HEK293 (cell line): ENCODE measurements at regions not wholly inside any gene's neighbourhood (a gene's known extent, or its start where the extent isn't known, plus 50 kb on each side); places are given as distances from the start of the nearest gene placed in this dataset.

Experiments
- CTCF ChIA-PET: fragments of 350-600 bp; formaldehyde crosslinking; extraction: SDS; loops from one replicate; lab custom pipeline; 2021; ENCODE audit warnings: antibody characterized with exemption; lab: Yijun Ruan, JAX
- POLR2A ChIA-PET: fragments of 300-600 bp; formaldehyde crosslinking; extraction: SDS; loops from one replicate; lab custom pipeline; 2020; ENCODE audit warnings: antibody characterized with exemption, inconsistent platforms; lab: Yijun Ruan, JAX
- H3K27ac ChIP-seq: fragments of 200-500 bp; sonication (Bioruptor generic); 2 replicates; pipeline ENCODE4 v1.5.1; 2014; ENCODE audit warnings: low read depth, low read length, control low read depth, inconsistent platforms; ENCODE audit errors: extremely low read depth
- H3K36me3 ChIP-seq, 2 experiments: fragments of 200-500 bp in 1 of 2; sonication (Bioruptor generic) in 1 of 2; 1 replicate in 1 of 2; 2 replicates in 1 of 2; pipeline ENCODE4 v1.5.1; 2014 to 2017; ENCODE audit warnings: inconsistent platforms in 2 of 2, low read length in 2 of 2; ENCODE audit not compliant: control insufficient read depth in 2 of 2, insufficient read depth in 1 of 2
- H3K4me1 ChIP-seq: fragments of 200-500 bp; sonication (Bioruptor generic); 2 replicates; pipeline ENCODE4 v1.5.1; 2014; ENCODE audit warnings: mild to moderate bottlenecking, low read length, inconsistent platforms; ENCODE audit not compliant: control insufficient read depth, insufficient read depth
- H3K4me3 ChIP-seq: 2 replicates; pipeline ENCODE4 v1.5.1; 2011; ENCODE audit warnings: low read depth, mild to moderate bottlenecking, control low read depth, low read length, moderate library complexity
- H3K9me3 ChIP-seq: fragments of 200-500 bp; sonication (Bioruptor generic); 2 replicates; pipeline ENCODE4 v1.5.1; 2014; ENCODE audit warnings: low read depth, low read length, inconsistent platforms; ENCODE audit not compliant: control insufficient read depth, insufficient read depth
- IKZF3 ChIP-seq: fragments of 450-650 bp; IDR thresholded peaks from 2 replicates; pipeline ENCODE4 v1.5.0; 2018; ENCODE audit warnings: missing biosample characterization, mild to moderate bottlenecking, missing genetic modification characterization, moderate library complexity
- MYNN ChIP-seq: fragments of 450-650 bp; formaldehyde crosslinking; IDR thresholded peaks from 2 replicates; pipeline ENCODE4 v1.5.1; 2016; ENCODE audit warnings: missing biosample characterization, missing genetic modification characterization, borderline replicate concordance
- ZNF138 ChIP-seq: fragments of 450-650 bp; formaldehyde crosslinking; IDR thresholded peaks from 2 replicates; pipeline ENCODE4 v1.5.1; 2016; ENCODE audit warnings: missing biosample characterization, missing genetic modification characterization, borderline replicate concordance
- ZNF140 ChIP-seq: fragments of 450-650 bp; formaldehyde crosslinking; IDR thresholded peaks from 2 replicates; pipeline ENCODE4 v1.5.1; 2016; ENCODE audit warnings: missing biosample characterization, missing genetic modification characterization
- ZNF146 ChIP-seq: fragments of 450-650 bp; formaldehyde crosslinking; IDR thresholded peaks from 2 replicates; pipeline ENCODE4 v1.5.1; 2016; ENCODE audit warnings: missing biosample characterization, missing genetic modification characterization
- ZNF169 ChIP-seq: fragments of 450-650 bp; formaldehyde crosslinking; IDR thresholded peaks from 2 replicates; pipeline ENCODE4 v1.5.1; 2016; ENCODE audit warnings: missing biosample characterization, missing genetic modification characterization
- ZNF174 ChIP-seq: fragments of 450-650 bp; formaldehyde crosslinking; IDR thresholded peaks from 2 replicates; pipeline ENCODE4 v1.5.0; 2017; ENCODE audit warnings: missing biosample characterization, mild to moderate bottlenecking, missing genetic modification characterization
- ZNF211 ChIP-seq: fragments of 450-650 bp; formaldehyde crosslinking; IDR thresholded peaks from 2 replicates; pipeline ENCODE4 v1.5.1; 2016; ENCODE audit warnings: low read depth, missing biosample characterization, missing genetic modification characterization
- ZNF292 ChIP-seq: fragments of 450-650 bp; formaldehyde crosslinking; IDR thresholded peaks from 2 replicates; pipeline ENCODE4 v1.5.1; 2016; ENCODE audit warnings: low read depth, missing biosample characterization, missing genetic modification characterization, borderline replicate concordance
- ZNF423 ChIP-seq: fragments of 450-650 bp; formaldehyde crosslinking; IDR thresholded peaks from 2 replicates; pipeline ENCODE4 v1.5.1; 2016; ENCODE audit warnings: missing biosample characterization, missing genetic modification characterization
- ZNF629 ChIP-seq: fragments of 450-650 bp; formaldehyde crosslinking; IDR thresholded peaks from 2 replicates; pipeline ENCODE4 v1.5.1; 2017; ENCODE audit warnings: missing biosample characterization, missing genetic modification characterization
- ZNF664 ChIP-seq: fragments of 450-650 bp; formaldehyde crosslinking; IDR thresholded peaks from 2 replicates; pipeline ENCODE4 v1.5.1; 2016; ENCODE audit warnings: missing biosample characterization, missing genetic modification characterization
- ZNF785 ChIP-seq: fragments of 450-650 bp; formaldehyde crosslinking; IDR thresholded peaks from 2 replicates; pipeline ENCODE4 v1.5.1; 2016; ENCODE audit warnings: missing biosample characterization, missing genetic modification characterization
- TF ChIP-seq, protein P1 (sequence below): fragments of 450-650 bp; formaldehyde crosslinking; IDR thresholded peaks from 2 replicates; pipeline ENCODE4 v1.5.1; 2016; ENCODE audit warnings: missing biosample characterization, missing genetic modification characterization
- TF ChIP-seq, protein P2 (sequence below): fragments of 450-650 bp; formaldehyde crosslinking; IDR thresholded peaks from 2 replicates; pipeline ENCODE4; 2016; ENCODE audit warnings: missing biosample characterization, missing genetic modification characterization
- TF ChIP-seq, protein P3 (sequence below): fragments of 450-650 bp; formaldehyde crosslinking; IDR thresholded peaks from 2 replicates; pipeline ENCODE4 v1.5.1; 2017; ENCODE audit warnings: missing biosample characterization, missing genetic modification characterization
- TF ChIP-seq, protein P4 (sequence below): sonication (generic); formaldehyde crosslinking; IDR thresholded peaks from 2 replicates; pipeline ENCODE4 v1.8.1; 2022; ENCODE audit warnings: mild to moderate bottlenecking, moderate library complexity, missing genetic modification reagents
- TF ChIP-seq, protein P5 (sequence below): fragments of 450-650 bp; formaldehyde crosslinking; IDR thresholded peaks from 2 replicates; pipeline ENCODE4 v1.5.1; 2016; ENCODE audit warnings: missing biosample characterization, missing genetic modification characterization, low read depth
- TF ChIP-seq, protein P6 (sequence below): IDR thresholded peaks from 2 replicates; pipeline ENCODE4 v1.6.1; 2011; ENCODE audit warnings: mild to moderate bottlenecking, low read depth, low read length, borderline replicate concordance

DNA sequence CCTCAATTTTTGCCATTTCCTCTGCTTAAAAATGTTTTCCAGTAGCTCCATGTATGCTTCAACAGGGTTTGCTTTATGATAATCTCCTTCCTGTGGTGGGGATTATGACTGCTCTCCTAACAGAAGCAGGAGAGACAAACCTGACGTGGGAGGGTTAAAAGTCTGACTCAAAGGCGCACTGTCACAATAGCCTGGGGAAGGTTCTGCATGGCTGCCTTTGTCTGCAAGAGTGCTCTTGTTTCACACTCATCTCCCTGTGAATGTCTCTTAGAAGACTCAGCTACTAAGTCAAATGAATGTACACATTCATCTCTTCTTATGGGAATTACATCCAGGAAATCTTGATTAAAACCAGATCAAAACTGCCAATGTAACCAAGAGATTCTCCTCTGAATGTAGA, 90.9 kb upstream of the MTAP start:
- Histone ChIP-seq H3K36me3 (no peaks in the 10 kb centered on the region), H3K27ac (no peak overlapping the region), H3K4me3 (no peak overlapping the region), H3K9me3 (no peaks in the 10 kb centered on the region), H3K4me1 (no peaks in the 10 kb centered on the region)
- TF ChIP-seq ZNF423 (no peak), ZNF146 (tag by site-specific recombination) (no peak), ZNF664 (tag by site-specific recombination) (no peak), ZNF169 (no peak), MYNN (tag by site-specific recombination) (no peak), ZNF174 (tag by site-specific recombination) (no peak), IKZF3 (no peak), ZNF140 (no peak), ZNF211 (tag by site-specific recombination) (no peak), ZNF785 (tag by site-specific recombination) (no peak), ZNF138 (tag by site-specific recombination) (no peak), ZNF629 (no peak), ZNF292 (tag by site-specific recombination) (no peak)
- TF ChIP-seq, protein P1, sequence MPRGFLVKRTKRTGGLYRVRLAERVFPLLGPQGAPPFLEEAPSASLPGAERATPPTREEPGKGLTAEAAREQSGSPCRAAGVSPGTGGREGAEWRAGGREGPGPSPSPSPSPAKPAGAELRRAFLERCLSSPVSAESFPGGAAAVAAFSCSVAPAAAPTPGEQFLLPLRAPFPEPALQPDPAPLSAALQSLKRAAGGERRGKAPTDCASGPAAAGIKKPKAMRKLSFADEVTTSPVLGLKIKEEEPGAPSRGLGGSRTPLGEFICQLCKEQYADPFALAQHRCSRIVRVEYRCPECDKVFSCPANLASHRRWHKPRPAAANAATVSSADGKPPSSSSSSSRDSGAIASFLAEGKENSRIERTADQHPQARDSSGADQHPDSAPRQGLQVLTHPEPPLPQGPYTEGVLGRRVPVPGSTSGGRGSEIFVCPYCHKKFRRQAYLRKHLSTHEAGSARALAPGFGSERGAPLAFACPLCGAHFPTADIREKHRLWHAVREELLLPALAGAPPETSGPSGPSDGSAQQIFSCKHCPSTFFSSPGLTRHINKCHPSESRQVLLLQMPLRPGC (tag by site-specific recombination): no peak
- TF ChIP-seq, protein P2, sequence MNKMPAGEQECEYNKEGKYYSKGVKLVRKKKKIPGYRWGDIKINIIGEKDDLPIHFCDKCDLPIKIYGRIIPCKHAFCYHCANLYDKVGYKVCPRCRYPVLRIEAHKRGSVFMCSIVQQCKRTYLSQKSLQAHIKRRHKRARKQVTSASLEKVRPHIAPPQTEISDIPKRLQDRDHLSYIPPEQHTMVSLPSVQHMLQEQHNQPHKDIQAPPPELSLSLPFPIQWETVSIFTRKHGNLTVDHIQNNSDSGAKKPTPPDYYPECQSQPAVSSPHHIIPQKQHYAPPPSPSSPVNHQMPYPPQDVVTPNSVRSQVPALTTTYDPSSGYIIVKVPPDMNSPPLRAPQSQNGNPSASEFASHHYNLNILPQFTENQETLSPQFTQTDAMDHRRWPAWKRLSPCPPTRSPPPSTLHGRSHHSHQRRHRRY (tag by site-specific recombination): no peak
- TF ChIP-seq, protein P3, sequence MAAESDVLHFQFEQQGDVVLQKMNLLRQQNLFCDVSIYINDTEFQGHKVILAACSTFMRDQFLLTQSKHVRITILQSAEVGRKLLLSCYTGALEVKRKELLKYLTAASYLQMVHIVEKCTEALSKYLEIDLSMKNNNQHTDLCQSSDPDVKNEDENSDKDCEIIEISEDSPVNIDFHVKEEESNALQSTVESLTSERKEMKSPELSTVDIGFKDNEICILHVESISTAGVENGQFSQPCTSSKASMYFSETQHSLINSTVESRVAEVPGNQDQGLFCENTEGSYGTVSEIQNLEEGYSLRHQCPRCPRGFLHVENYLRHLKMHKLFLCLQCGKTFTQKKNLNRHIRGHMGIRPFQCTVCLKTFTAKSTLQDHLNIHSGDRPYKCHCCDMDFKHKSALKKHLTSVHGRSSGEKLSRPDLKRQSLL (tag by site-specific recombination): no peak
- TF ChIP-seq, protein P4, sequence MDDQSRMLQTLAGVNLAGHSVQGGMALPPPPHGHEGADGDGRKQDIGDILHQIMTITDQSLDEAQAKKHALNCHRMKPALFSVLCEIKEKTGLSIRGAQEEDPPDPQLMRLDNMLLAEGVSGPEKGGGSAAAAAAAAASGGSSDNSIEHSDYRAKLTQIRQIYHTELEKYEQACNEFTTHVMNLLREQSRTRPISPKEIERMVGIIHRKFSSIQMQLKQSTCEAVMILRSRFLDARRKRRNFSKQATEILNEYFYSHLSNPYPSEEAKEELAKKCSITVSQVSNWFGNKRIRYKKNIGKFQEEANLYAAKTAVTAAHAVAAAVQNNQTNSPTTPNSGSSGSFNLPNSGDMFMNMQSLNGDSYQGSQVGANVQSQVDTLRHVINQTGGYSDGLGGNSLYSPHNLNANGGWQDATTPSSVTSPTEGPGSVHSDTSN (CRISPR knock-in tag): no peak
- TF ChIP-seq, protein P5, sequence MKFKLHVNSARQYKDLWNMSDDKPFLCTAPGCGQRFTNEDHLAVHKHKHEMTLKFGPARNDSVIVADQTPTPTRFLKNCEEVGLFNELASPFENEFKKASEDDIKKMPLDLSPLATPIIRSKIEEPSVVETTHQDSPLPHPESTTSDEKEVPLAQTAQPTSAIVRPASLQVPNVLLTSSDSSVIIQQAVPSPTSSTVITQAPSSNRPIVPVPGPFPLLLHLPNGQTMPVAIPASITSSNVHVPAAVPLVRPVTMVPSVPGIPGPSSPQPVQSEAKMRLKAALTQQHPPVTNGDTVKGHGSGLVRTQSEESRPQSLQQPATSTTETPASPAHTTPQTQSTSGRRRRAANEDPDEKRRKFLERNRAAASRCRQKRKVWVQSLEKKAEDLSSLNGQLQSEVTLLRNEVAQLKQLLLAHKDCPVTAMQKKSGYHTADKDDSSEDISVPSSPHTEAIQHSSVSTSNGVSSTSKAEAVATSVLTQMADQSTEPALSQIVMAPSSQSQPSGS (tag by site-specific recombination): no peak
- TF ChIP-seq, protein P6, sequence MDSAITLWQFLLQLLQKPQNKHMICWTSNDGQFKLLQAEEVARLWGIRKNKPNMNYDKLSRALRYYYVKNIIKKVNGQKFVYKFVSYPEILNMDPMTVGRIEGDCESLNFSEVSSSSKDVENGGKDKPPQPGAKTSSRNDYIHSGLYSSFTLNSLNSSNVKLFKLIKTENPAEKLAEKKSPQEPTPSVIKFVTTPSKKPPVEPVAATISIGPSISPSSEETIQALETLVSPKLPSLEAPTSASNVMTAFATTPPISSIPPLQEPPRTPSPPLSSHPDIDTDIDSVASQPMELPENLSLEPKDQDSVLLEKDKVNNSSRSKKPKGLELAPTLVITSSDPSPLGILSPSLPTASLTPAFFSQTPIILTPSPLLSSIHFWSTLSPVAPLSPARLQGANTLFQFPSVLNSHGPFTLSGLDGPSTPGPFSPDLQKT: no peak
- ChIA-PET POLR2A (no interaction called here), CTCF (interaction anchor here (1.1 to 2.4 kb wide), 5 partner anchors 9 to 246 kb away, joined by 3 to 11 read pairs (median 4); no protein-coding TSS in a partner anchor)
